Activated T-cell treated with anti-CD3 and anti-CD28 coated beads for 1 hour (primary cell): ENCODE measurements at regions not wholly inside any gene's neighbourhood (a gene's known extent, or its start where the extent isn't known, plus 50 kb on each side); places are given as distances from the start of the nearest gene placed in this dataset.
"Not testable (repeated sequence)": the region's sequence is repeated elsewhere in the genome, so short reads cannot be mapped to it uniquely, and the experiment has no call there.

Experiments used
- DNase-seq: peaks from one replicate; pipeline ENCODE4 v3.0.0-alpha.2; 2020; ENCODE audit warnings: low read depth

- no peak for DNase-seq
Measured at GRCh38 chr3:20622304-20622703, 436.3 kb upstream of the SGO1 start.

DNA sequence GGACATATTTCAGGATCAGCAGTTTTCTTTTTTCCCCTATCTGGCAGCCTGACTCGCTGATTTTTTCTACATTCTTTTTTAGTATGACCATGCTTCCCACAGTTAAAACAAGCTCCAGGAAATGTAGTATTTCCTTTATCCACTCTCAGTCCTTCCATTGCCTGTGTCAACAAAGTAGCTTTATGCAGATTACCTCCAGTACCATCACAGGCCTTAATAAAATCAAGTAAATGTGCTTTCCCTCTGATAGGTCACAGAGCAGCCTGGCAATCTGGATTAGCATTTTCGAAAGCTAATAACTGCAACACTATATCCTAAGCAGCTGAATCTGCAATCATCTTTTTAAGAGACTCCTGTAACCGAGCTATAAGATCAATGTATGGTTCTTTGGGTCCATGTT lies 432.6 kb upstream of the SGO1 start:
- DNase-seq, result not testable (repeated sequence)

GRCh38 chr3:20618181-20618580 lies 432.2 kb upstream of the SGO1 start:
- DNase-seq, result not testable (repeated sequence)

DNA sequence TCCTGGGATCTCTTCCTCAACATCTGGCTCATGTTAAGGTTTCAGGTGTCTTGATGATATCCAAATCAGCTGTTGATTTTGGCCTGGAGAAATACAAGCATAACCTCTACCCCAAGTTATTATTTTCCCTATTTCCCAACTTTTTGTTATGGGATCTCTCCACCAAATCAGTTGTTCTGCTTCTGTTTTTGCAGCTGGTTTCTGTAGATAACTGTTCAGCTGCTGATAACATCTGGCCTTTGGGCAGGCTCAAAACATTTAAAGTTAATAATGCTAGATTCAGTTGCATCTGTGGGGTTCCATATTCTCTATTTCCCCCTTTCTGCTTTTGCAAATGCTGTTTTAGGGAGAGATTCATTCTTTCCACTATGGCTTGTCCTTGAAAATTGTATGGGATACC lies 430.0 kb upstream of the SGO1 start:
- not testable (repeated sequence) for DNase-seq

- no peak for DNase-seq
Measured at GRCh38 chr3:20608054-20608738, 422.2 kb upstream of the SGO1 start.

DNA sequence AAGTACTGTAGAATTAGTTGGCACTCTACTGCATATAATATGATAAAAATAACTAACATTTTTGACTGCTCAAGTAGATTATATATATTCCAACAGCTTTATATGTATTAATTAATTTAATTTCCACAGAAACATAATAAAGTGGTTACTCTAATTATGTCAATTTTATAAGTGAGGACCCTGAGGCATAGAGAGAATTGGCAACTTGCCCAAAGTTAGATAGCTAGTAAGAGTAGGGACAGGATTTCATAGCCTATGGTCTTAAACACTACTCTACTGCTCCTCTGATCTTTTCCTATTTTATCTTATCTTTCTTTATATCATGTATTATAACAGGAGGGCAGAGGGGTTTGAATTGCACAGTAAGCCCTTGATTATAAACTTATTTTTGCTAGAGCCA lies 418.7 kb upstream of the SGO1 start:
- DNase-seq, result no peak

GRCh38 chr3:20589275-20589674 lies 403.3 kb upstream of the SGO1 start:
- DNase-seq, result no peak

- no peak for DNase-seq
Measured at GRCh38 chr3:20588781-20589180, 402.8 kb upstream of the SGO1 start.

- DNase-seq, result no peak
Measured at GRCh38 chr3:20583648-20584047, 397.6 kb upstream of the SGO1 start.

DNA sequence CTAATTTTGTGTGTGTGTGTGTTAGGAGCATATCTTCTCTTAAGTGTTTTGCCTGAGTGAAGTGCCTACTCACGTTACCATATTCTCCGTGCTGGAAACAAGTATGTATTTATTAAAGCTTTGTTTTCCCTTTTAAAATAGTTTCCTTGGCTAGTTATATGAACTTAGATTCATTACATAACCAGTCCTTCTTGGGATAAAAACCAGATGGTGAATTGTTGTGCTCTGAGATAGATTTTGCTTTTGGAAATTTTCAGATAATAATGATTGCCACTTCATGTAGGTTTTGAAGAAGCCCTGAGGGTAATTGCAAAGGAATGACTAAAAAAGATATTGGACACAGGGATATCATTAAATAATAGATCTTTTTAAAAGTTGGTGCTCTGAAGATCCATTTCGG lies 390.2 kb upstream of the SGO1 start:
- DNase-seq, result no peak

DNA sequence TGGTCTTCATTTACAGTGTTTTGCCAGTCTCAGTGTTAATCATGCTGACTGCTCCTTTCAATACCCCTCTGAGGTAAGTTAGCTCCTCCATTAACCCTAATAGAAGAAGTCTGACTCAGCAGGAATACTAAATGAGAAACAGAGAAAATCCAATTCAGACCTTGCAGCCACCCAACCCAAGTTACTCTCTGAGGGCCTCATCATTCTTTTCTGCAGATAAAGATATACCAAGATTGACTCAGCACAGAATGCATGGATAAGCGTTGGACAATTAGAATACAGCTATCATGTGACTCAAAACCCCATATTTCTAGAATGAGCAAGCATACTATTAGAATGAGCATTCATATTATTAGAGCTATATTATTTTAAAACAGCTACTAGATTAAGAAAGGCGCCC lies 389.1 kb upstream of the SGO1 start:
- no peak for DNase-seq

DNA sequence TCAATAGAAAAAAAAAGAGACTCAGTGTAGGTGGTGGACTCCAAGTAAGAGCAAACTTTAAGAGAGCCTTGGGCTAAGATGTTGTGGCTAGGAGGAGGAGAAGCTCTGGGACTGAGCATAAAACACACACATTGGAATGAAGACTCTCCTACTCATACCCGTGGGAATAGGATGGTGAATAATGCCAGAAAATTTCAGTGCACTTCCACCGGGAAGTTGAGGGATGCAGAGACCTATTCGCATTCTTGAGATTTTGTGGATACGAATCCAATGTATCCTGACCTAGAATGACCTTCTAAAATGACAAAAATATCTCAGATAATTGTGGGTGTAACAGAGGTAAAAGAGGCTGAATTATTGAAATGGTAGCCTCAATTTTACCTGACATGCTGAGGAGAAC lies 388.7 kb upstream of the SGO1 start:
- DNase-seq, result no peak

DNA sequence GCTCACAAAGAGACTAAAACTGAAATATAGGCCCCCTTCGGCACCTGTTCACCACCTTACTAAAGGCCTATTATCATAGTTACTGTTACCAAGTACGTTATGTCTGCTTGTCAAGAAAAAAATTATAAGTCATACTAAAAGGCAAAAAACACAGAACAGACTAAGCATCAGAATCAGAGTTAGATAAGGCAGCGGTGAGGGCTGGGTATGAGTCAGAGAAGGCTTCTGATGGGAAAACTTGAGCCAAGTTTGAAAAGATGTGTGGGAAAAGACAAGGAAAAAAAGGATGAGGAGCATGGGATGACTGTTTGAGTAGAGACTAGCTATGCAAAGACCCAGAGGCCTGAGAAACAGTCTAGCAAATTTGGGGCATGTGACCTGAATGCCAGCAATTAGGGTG lies 387.2 kb upstream of the SGO1 start:
- DNase-seq, result no peak

GRCh38 chr3:20572473-20572872 lies 386.5 kb upstream of the SGO1 start:
- DNase-seq, result no peak

DNA sequence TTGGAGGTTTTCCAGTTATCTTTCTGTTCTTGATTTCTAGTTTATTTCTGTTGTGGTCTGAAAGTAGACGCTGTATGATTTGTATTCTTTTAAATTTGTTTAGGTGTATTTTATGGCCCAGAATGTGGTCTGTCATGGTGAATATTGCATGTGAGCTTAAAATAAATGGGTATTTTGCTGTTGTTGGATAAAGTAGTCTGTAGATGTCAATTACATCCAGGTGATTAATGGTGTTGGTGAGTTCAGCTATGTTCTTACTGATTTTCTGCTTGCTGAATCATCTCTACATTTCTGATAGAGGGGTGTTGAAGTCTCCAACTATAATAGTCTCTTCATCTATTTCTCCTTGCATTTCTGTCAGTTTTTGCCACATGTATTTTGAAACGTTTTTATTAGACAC lies 383.3 kb upstream of the SGO1 start:
- DNase-seq, result no peak

DNA sequence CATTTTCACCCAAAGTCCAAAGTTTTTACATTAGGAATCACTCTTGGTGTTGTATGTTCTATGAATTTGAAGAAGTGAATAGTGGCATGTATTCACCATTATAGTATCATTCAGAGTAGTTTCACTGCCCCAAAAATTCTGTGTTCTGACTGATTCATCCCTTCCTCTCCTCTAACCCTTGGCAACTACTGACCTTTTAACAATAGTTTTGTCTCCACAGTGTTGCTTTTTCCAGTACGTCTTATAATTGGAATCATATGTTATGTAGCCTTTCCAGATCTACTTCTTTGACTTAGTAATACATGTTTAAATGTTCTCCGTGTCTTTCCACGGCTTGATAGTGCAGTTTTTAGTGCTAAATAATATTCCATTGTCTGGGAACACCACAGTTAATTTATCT lies 379.0 kb upstream of the SGO1 start:
- no peak for DNase-seq

DNA sequence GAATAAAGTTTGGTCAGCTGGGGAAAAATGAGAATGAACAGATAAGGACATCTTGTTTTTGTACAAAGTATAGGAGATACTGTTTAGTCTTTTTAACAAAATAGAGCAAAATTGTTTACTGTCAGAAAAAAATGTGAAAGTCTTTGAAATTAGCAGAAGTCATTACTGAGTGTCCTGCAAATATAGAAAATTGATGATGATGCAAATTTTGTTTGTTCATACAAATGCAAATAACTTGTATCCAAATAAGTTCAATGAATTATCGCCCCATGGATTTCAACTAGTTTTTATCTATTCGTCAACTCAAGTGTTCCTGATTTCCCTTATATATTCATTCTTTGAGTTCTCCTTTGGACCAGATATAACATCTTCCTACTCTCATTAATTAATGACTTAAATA lies 378.0 kb upstream of the SGO1 start:
- DNase-seq, result no peak

DNA sequence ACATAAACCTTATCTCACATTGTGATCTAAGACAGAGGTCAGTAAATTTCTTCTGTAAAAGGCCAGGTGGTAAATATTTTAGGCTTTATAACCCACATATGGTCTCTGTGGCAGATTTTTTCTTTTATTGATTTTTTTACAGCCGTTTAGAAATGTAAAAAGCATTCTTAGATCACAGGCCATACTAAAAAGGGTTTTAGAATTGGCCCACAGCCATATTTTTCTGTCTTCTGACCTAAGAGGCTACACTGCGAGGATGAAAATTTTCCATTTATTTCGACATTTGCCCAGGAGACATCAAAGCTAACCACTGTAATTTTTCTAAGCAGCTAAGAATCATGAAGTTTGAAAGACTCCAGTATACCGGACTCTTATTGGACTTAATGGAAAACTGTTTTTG lies 377.2 kb upstream of the SGO1 start:
- DNase-seq, result no peak

- no peak for DNase-seq
Measured at GRCh38 chr3:20561166-20561565, 375.2 kb upstream of the SGO1 start.

DNA sequence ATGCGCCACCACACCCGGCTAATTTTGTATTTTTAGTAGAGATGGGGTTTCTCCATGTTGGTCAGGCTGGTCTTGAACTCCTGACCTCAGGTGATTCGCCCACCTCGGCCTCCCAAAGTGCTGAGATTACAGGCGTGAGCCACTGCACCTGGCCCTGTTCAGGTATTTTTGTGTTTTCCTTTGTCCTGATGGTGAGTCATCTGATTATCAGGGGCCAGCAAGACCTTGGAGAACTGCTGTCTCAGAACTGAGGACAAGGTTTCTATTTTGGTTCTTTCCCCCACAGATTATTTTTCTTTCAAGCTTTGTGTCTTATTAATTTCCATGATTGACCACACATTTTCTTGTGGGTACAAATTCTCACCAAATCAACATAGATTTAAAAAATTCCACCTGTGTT lies 374.4 kb upstream of the SGO1 start:
- not testable (repeated sequence) for DNase-seq

GRCh38 chr3:20558161-20558560 lies 372.2 kb upstream of the SGO1 start:
- no peak for DNase-seq

DNA sequence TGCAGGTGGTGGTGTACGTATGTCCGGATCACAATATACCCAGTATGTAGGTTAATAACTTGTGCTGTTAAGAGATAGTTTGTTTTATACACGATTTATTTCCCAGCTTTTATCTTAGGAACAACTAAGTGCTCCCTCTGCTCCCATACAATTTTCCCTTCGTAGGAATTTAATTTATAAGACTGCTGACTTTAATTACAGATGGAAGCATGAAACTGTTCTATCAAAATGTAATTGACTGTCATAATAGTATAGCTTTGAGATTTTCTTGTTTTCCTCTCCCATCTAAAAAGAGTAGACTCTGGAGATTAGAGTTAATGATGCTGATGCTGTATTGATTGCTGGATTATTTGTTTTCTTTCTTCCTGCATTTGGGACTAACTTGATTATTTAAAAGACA lies 370.7 kb upstream of the SGO1 start:
- no peak for DNase-seq

- no peak for DNase-seq
Measured at GRCh38 chr3:20552605-20553275, 366.7 kb upstream of the SGO1 start.
